Keratinocyte (primary cell): ENCODE measurements at regions not wholly inside any gene's neighbourhood (a gene's known extent, or its start where the extent isn't known, plus 50 kb on each side); places are given as distances from the start of the nearest gene placed in this dataset.
A peak's percentile ranks its signal among the peaks of the same experiment; 100 is the strongest.

Source experiments
- DNase-seq: peaks from one replicate; pipeline ENCODE4 v3.0.0-alpha.2; 2011; ENCODE audit warnings: low read depth, missing footprints, low spot score
- FAIRE-seq: peaks from 2 replicates; lab custom pipeline; 2011; peaks lifted over from hg19 to GRCh38; lab: Jason Lieb, UNC
- H2AFZ ChIP-seq: 2 replicates; pipeline ENCODE4 v1.6.0; 2012; ENCODE audit warnings: low read length, control low read depth, inconsistent platforms; ENCODE audit not compliant: control insufficient read depth
- H3K27ac ChIP-seq: 2 replicates; pipeline ENCODE4 v1.5.1; 2011; ENCODE audit warnings: low read length; ENCODE audit not compliant: control insufficient read depth, insufficient read depth
- H3K27me3 ChIP-seq: 3 replicates; pipeline ENCODE4 v1.6.0; 2011; ENCODE audit warnings: low read length; ENCODE audit not compliant: control insufficient read depth, insufficient read depth; ENCODE audit errors: extremely low read depth
- H3K36me3 ChIP-seq, 2 experiments: 2 replicates in 1 of 2; 3 replicates in 1 of 2; pipeline ENCODE4 v1.5.1; 2011; ENCODE audit warnings: low read length in 2 of 2, mild to moderate bottlenecking in 1 of 2; ENCODE audit not compliant: control insufficient read depth in 2 of 2, insufficient read depth in 2 of 2; ENCODE audit errors: extremely low read depth in 1 of 2
- H3K4me1 ChIP-seq: 3 replicates; pipeline ENCODE4 v1.5.1; 2011; ENCODE audit warnings: low read length; ENCODE audit not compliant: control insufficient read depth, insufficient read depth; ENCODE audit errors: extremely low read depth
- H3K4me2 ChIP-seq: 3 replicates; pipeline ENCODE4 v1.6.0; 2011; ENCODE audit warnings: low read depth, low read length; ENCODE audit not compliant: control insufficient read depth, insufficient read depth; ENCODE audit errors: extremely low read depth
- H3K4me3 ChIP-seq, 3 experiments: fragments of 200-600 bp in 1 of 3; sonication (generic) in 1 of 3; 2 replicates in 2 of 3; 3 replicates in 1 of 3; pipeline ENCODE4 v1.5.1; 2011 to 2016; ENCODE audit warnings: low read length in 3 of 3, mild to moderate bottlenecking in 3 of 3, control low read depth in 2 of 3, inconsistent platforms in 1 of 3, low read depth in 1 of 3, mixed read lengths in 1 of 3, mixed run types in 1 of 3, moderate library complexity in 1 of 3; ENCODE audit not compliant: control insufficient read depth in 2 of 3, insufficient read depth in 2 of 3; ENCODE audit errors: extremely low read depth in 1 of 3
- H3K79me2 ChIP-seq: 2 replicates; pipeline ENCODE4 v1.6.0; 2012; ENCODE audit warnings: low read length; ENCODE audit not compliant: control insufficient read depth, insufficient read depth
- H3K9ac ChIP-seq: 3 replicates; pipeline ENCODE4 v1.6.0; 2011; ENCODE audit warnings: low read length; ENCODE audit not compliant: control insufficient read depth, insufficient read depth; ENCODE audit errors: extremely low read depth
- H3K9me1 ChIP-seq: 3 replicates; pipeline ENCODE4 v1.6.0; 2011; ENCODE audit warnings: low read length; ENCODE audit not compliant: control insufficient read depth, insufficient read depth; ENCODE audit errors: extremely low read depth
- H3K9me3 ChIP-seq: 2 replicates; pipeline ENCODE4 v1.5.1; 2012; ENCODE audit warnings: low read depth, low read length; ENCODE audit not compliant: control insufficient read depth
- H4K20me1 ChIP-seq: 3 replicates; pipeline ENCODE4 v1.6.0; 2011; ENCODE audit warnings: low read length; ENCODE audit not compliant: control insufficient read depth, insufficient read depth; ENCODE audit errors: extremely low read depth
- EZH2 ChIP-seq: IDR thresholded peaks from one replicate; pipeline ENCODE4 v1.6.1; 2012; ENCODE audit warnings: inconsistent platforms, mild to moderate bottlenecking, low read length, moderate library complexity
- dilution Hi-C: fragments of 300-500 bp; cut with MboI; formaldehyde crosslinking; loops from one replicate; pipeline ENCODE4 v1.7.0; 2020; ENCODE audit warnings: low sequenced_read_pairs; ENCODE audit not compliant: extremely low pct_ligation_motif_present
- TF ChIP-seq, protein P1 (sequence below), 3 experiments: IDR thresholded peaks in 1 of 3; conservative IDR thresholded peaks in 1 of 3; optimal IDR thresholded peaks in 1 of 3; 2 replicates in 2 of 3; 3 replicates in 1 of 3; pipeline versions ENCODE3 to v1.5.1; 2011; ENCODE audit warnings: low read length in 3 of 3, mild to moderate bottlenecking in 3 of 3, moderate library complexity in 2 of 3, control low read depth in 1 of 3, inconsistent platforms in 1 of 3; ENCODE audit not compliant: insufficient read depth in 2 of 3; ENCODE audit errors: extremely low read depth in 1 of 3

DNA sequence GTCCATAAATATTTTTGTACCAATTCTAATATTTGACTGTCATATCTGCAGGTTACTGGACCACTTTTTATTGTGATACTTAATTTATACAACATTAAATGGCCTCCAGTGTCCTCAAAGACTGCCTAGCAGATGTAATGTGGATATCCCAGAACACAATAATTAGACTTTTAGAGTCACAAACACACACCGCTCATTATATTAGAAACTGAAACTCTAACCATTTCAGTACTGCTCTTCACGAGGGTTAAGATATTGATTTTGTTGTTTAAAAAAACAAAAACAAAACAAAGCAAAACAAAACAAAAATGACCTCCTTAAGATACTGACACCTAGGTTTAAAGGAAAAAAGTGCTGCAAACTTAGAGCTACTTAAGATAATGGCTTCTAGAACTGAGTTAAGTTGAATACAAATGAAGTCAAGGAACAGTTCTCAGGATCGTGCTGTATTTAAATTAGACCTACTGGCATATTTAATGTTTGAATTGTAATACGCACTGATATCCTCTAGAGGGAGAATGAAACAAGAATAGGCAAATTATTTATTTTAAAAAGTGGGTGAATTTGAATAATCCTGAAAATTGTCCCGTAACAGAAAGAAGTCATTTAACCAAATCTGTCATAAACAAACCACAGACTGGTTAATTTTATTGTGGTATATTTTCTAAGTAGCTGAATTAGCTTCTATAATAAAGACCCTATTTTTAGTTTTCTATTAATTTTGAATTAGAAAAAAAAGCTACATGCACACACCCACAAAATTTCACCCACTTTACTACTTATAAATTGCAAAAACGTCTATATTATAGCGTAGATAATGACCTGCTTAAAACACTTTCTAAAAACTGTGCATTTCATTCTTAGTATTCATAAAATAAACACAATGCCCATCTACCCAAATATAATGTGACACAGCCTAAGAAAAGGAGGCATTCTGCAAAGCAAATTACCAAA is 395.2 kb upstream of the DCN start:
- Histone ChIP-seq H4K20me1 (no peaks in the 10 kb centered on the region), H3K9me1 (no peaks in the 10 kb centered on the region), H3K9ac (peak overlapping the region; percentile 49), H3K4me3 (peak overlapping the region in 2 of 3 experiments; percentile 64 to 65), H2AFZ (peak overlapping the region; percentile 88), H3K4me2 (peak overlapping the region; percentile 94), H3K36me3 (no peaks in the 10 kb centered on the region), H3K4me1 (peaks cover 3% of the 10 kb centered on the region), H3K9me3 (no peaks in the 10 kb centered on the region), H3K27me3 (no peaks in the 10 kb centered on the region), H3K79me2 (no peaks in the 10 kb centered on the region), H3K27ac (no peak overlapping the region)
- TF ChIP-seq, protein P1, sequence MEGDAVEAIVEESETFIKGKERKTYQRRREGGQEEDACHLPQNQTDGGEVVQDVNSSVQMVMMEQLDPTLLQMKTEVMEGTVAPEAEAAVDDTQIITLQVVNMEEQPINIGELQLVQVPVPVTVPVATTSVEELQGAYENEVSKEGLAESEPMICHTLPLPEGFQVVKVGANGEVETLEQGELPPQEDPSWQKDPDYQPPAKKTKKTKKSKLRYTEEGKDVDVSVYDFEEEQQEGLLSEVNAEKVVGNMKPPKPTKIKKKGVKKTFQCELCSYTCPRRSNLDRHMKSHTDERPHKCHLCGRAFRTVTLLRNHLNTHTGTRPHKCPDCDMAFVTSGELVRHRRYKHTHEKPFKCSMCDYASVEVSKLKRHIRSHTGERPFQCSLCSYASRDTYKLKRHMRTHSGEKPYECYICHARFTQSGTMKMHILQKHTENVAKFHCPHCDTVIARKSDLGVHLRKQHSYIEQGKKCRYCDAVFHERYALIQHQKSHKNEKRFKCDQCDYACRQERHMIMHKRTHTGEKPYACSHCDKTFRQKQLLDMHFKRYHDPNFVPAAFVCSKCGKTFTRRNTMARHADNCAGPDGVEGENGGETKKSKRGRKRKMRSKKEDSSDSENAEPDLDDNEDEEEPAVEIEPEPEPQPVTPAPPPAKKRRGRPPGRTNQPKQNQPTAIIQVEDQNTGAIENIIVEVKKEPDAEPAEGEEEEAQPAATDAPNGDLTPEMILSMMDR (optimal IDR thresholded peaks at IDR 0.05 in 1 of 3, IDR thresholded peaks at IDR 0.05 in 1 of 3, conservative IDR thresholded peaks at IDR 0.05 in 1 of 3; ENCODE audit: extremely low read depth in 1 of 3, insufficient read depth in 2 of 3, low read length in 3 of 3): peak in 2 of 3 experiments; percentile 33 to 36
- no peak for TF ChIP-seq EZH2
- dilution Hi-C loops: no loop called here
- FAIRE-seq (peak; percentile 44), DNase-seq (no peak)

DNA sequence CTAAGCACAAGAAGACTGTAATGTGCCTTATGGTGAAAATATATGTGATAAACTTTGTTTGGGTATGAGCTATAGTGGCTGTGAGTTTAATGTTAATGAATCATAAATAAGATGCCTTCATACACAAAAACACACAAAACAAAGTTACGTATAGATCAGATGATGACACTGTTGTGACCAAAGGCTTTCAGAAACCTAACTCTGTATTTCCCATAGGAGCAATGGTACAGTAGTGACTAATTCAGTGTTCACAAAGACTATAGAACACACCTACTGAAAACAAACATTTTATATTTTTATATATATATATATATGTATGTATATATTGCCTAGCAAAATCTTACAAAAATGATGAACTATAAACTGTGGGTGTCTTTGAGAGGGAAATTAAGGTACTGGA is 393.8 kb upstream of the DCN start:
- TF ChIP-seq, protein P1 (optimal IDR thresholded peaks at IDR 0.05 in 1 of 3, IDR thresholded peaks at IDR 0.05 in 1 of 3, conservative IDR thresholded peaks at IDR 0.05 in 1 of 3; ENCODE audit: extremely low read depth in 1 of 3, insufficient read depth in 2 of 3, low read length in 3 of 3): no peak
- no peak for TF ChIP-seq EZH2
- no peaks in the 10 kb centered on the region for H3K9me3 ChIP-seq
- H4K20me1 ChIP-seq: no peaks in the 10 kb centered on the region
- no peaks in the 10 kb centered on the region for H3K9me1 ChIP-seq
- H3K27ac ChIP-seq: no peak overlapping the region
- H3K36me3 ChIP-seq: no peaks in the 10 kb centered on the region
- H2AFZ ChIP-seq: no peak overlapping the region
- no peak overlapping the region for H3K4me3 ChIP-seq
- dilution Hi-C loops: no loop called here
- H3K4me2 ChIP-seq: no peak overlapping the region
- FAIRE-seq (no peak), DNase-seq (no peak)
- H3K4me1 ChIP-seq: peaks cover 3% of the 10 kb centered on the region
- H3K9ac ChIP-seq: no peak overlapping the region
- H3K27me3 ChIP-seq: no peaks in the 10 kb centered on the region
- H3K79me2 ChIP-seq: no peaks in the 10 kb centered on the region
